ENCODE measurements at regions not wholly inside any gene's neighbourhood (a gene's known extent, or its start where the extent isn't known, plus 50 kb on each side); places are given as distances from the start of the nearest gene placed in this dataset.
A peak's percentile ranks its signal among the peaks of the same experiment; 100 is the strongest.

- TF ChIP-seq THRA (CRISPR knock-in tag; IDR thresholded peaks at IDR 0.05; ENCODE audit: borderline replicate concordance) = peak; percentile 58; the same call in 1 of the 2 replicates
- peak; percentile 57; the same call in 1 of the 2 replicates for TF ChIP-seq ZNF329 (CRISPR knock-in tag; IDR thresholded peaks at IDR 0.05; ENCODE audit: low read depth)
- peak; percentile 73 for TF ChIP-seq SP5 (CRISPR knock-in tag; IDR thresholded peaks at IDR 0.05; ENCODE audit: borderline replicate concordance, low read depth)
- peak; percentile 76 for TF ChIP-seq SAP130 (CRISPR knock-in tag; IDR thresholded peaks at IDR 0.05; ENCODE audit: low read depth)
- peak; percentile 23; the same call in 1 of the 2 replicates for TF ChIP-seq ZHX1 (CRISPR knock-in tag; IDR thresholded peaks at IDR 0.05; ENCODE audit: low read depth)
- TF ChIP-seq ZFYVE20 (CRISPR knock-in tag; IDR thresholded peaks at IDR 0.05; ENCODE audit: borderline replicate concordance, low read depth) = no peak
- TF ChIP-seq ZUFSP (CRISPR knock-in tag; IDR thresholded peaks at IDR 0.05; ENCODE audit: borderline replicate concordance) = no peak
- TF ChIP-seq ZNF766 (CRISPR knock-in tag; IDR thresholded peaks at IDR 0.05; ENCODE audit: borderline replicate concordance) = no peak
- 0 out of 2 replicates have a peak, but pooled peaks have one; percentile 44 for TF ChIP-seq POGK (CRISPR knock-in tag; conservative IDR thresholded peaks at IDR 0.05)
- TF ChIP-seq GFI1 (CRISPR knock-in tag; IDR thresholded peaks at IDR 0.05; ENCODE audit: borderline replicate concordance) = peak; percentile 85
- no peak for TF ChIP-seq IRX3 (CRISPR knock-in tag; IDR thresholded peaks at IDR 0.05; ENCODE audit: borderline replicate concordance, low read depth)
- no peak for TF ChIP-seq ZNF432 (CRISPR knock-in tag; IDR thresholded peaks at IDR 0.05; ENCODE audit: borderline replicate concordance)
- 0 out of 2 replicates have a peak, but pooled peaks have one; percentile 10 for TF ChIP-seq ZNF770 (CRISPR knock-in tag; IDR thresholded peaks at IDR 0.05)
- no peak for TF ChIP-seq RELA (CRISPR knock-in tag; IDR thresholded peaks at IDR 0.05)
These were observed 51.2 kb upstream of the DHX40 start (continued) for GRCh38 chr17:59513934-59514841.
